Bone marrow (tissue), 2 donors: ENCODE measurements at regions not wholly inside any gene's neighbourhood (a gene's known extent, or its start where the extent isn't known, plus 50 kb on each side); places are given as distances from the start of the nearest gene placed in this dataset.

Experiments
- DNase-seq, 2 donors: peaks; one replicate each; lab custom pipeline; 2025; lab: John Stamatoyannopoulos, UW

GRCh38 chr3:170780955-170781354 lies 89.0 kb downstream of the RPL22L1 start:
- DNase-seq = no peak

GRCh38 chr3:170780471-170780870 lies 89.5 kb downstream of the RPL22L1 start:
- no peak for DNase-seq

GRCh38 chr3:170778240-170779217 lies 91.5 kb downstream of the RPL22L1 start:
- DNase-seq = no peak

- no peak for DNase-seq
Measured at GRCh38 chr3:170777564-170777926, 92.5 kb downstream of the RPL22L1 start.

- DNase-seq = no peak
Measured at GRCh38 chr3:170776887-170777563, 93.0 kb downstream of the RPL22L1 start.

GRCh38 chr3:170773682-170774425 lies 96.1 kb downstream of the RPL22L1 start:
- DNase-seq = no peak

GRCh38 chr3:170772175-170772574 lies 97.8 kb downstream of the RPL22L1 start:
- DNase-seq = no peak

GRCh38 chr3:170768334-170768801 lies 101.6 kb downstream of the RPL22L1 start:
- no peak for DNase-seq

GRCh38 chr3:170767576-170767941 lies 102.4 kb downstream of the RPL22L1 start:
- no peak for DNase-seq

- DNase-seq = no peak
Measured at GRCh38 chr3:170766823-170767575, 103.0 kb downstream of the RPL22L1 start.

GRCh38 chr3:170766253-170766652 lies 103.7 kb downstream of the RPL22L1 start:
- no peak for DNase-seq

GRCh38 chr3:170765419-170766078 lies 104.4 kb downstream of the RPL22L1 start:
- DNase-seq = no peak

GRCh38 chr3:170764017-170764416 lies 106.0 kb downstream of the RPL22L1 start:
- DNase-seq = no peak

- no peak for DNase-seq
Measured at GRCh38 chr3:170762064-170762463, 107.9 kb downstream of the RPL22L1 start.

GRCh38 chr3:170761103-170761502 lies 108.9 kb downstream of the RPL22L1 start:
- DNase-seq = no peak

GRCh38 chr3:170760174-170760526 lies 109.8 kb downstream of the RPL22L1 start:
- no peak for DNase-seq

- no peak for DNase-seq
Measured at GRCh38 chr3:170759511-170760173, 110.4 kb downstream of the RPL22L1 start.

GRCh38 chr3:170757038-170757437 lies 113.0 kb downstream of the RPL22L1 start:
- DNase-seq = no peak

GRCh38 chr3:170754311-170754693 lies 115.7 kb downstream of the RPL22L1 start:
- DNase-seq = no peak

GRCh38 chr3:170753421-170754310 lies 116.3 kb downstream of the RPL22L1 start:
- no peak for DNase-seq
